ENCODE measurements at regions not wholly inside any gene's neighbourhood (a gene's known extent, or its start where the extent isn't known, plus 50 kb on each side); places are given as distances from the start of the nearest gene placed in this dataset.
"Not testable (repeated sequence)": the region's sequence is repeated elsewhere in the genome, so short reads cannot be mapped to it uniquely, and the experiment has no call there.

DNA sequence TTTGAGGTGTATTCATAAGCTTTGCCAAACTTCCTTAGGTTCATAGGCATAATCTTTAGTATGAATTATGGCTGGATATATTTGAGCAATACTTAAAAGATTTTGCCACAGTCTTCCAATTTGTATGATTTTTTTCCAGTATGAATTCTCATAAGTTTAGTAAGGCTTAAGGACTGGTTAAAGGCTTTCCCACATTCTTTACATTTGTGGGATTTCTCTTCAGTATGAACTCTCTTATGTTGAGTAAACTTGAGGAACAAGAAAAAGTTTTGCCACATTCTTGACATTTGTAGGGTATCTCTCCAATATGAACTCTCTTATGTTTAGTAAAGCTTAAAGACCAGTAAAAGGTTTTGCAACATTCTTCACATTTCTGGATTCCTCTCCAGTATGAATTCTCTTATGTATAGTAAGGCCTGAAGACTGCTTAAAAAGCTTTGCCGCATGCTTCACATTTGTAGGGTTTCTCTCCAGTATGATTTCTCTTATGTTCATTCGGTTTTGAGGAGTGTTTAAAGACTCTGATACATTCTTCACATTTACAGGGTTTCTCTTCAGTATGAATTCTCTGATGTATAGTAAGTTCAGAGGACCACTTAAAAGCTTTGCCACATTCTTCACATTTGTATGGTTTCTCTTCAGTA lies 302.6 kb downstream of the ZNF33B start:
- H3K9me3 ChIP-seq (ENCODE audit: control insufficient read depth, insufficient read depth, low read depth, low read length); H3K79me2 ChIP-seq (ENCODE audit: control insufficient read depth, insufficient read depth, low read length); H3K36me3 ChIP-seq (ENCODE audit: control insufficient read depth, insufficient read depth, low read length); H4K20me1 ChIP-seq (ENCODE audit: control insufficient read depth, extremely low read depth, insufficient read depth, low read length); H3K27me3 ChIP-seq (ENCODE audit: control insufficient read depth, insufficient read depth, low read length); H3K27ac ChIP-seq (ENCODE audit: insufficient read depth, low read length); H2AFZ ChIP-seq (ENCODE audit: low read length); H3K4me1 ChIP-seq (ENCODE audit: control insufficient read depth, extremely low read depth, insufficient read depth, low read length); DNase-seq (ENCODE audit: low read depth in 2 of 2); H3K4me3 ChIP-seq (replicated peaks in 1 of 4; ENCODE audit: control extremely low read depth in 1 of 4, insufficient read depth in 1 of 4, low read depth in 3 of 4, low read length in 4 of 4); H3K4me2 ChIP-seq (ENCODE audit: extremely low read depth, insufficient read depth, low read length); H3K9ac ChIP-seq (ENCODE audit: insufficient read depth, low read length): not testable (repeated sequence)

DNA sequence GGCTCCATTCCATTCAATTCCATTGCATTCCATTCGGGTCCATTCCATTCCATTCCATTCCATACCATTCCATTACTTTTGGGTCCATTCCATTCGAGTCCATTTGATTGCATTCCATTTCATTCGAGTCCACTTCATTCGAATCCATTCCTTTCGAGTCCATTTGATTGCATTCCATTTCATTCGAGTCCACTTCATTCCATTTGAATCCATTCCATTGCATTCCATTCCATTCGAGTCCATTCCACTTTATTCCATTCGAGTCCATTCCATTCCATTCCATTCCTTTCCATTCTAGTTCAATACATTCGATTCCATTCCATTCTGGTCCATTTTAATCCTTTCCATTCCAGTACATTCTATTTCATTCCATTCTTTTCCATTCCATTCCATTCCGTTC lies 334.0 kb downstream of the ZNF33B start:
- H3K9ac ChIP-seq (ENCODE audit: insufficient read depth, low read length), result no peak overlapping the region
- H3K4me1 ChIP-seq (ENCODE audit: control insufficient read depth, extremely low read depth, insufficient read depth, low read length), result no peaks in the 10 kb centered on the region
- DNase-seq (ENCODE audit: low read depth in 2 of 2), result no peak
- H3K9me3 ChIP-seq (ENCODE audit: control insufficient read depth, insufficient read depth, low read depth, low read length), result no peaks in the 10 kb centered on the region
- H3K79me2 ChIP-seq (ENCODE audit: control insufficient read depth, insufficient read depth, low read length), result no peaks in the 10 kb centered on the region
- no peak overlapping the region for H2AFZ ChIP-seq (ENCODE audit: low read length)
- TF ChIP-seq, protein P1, sequence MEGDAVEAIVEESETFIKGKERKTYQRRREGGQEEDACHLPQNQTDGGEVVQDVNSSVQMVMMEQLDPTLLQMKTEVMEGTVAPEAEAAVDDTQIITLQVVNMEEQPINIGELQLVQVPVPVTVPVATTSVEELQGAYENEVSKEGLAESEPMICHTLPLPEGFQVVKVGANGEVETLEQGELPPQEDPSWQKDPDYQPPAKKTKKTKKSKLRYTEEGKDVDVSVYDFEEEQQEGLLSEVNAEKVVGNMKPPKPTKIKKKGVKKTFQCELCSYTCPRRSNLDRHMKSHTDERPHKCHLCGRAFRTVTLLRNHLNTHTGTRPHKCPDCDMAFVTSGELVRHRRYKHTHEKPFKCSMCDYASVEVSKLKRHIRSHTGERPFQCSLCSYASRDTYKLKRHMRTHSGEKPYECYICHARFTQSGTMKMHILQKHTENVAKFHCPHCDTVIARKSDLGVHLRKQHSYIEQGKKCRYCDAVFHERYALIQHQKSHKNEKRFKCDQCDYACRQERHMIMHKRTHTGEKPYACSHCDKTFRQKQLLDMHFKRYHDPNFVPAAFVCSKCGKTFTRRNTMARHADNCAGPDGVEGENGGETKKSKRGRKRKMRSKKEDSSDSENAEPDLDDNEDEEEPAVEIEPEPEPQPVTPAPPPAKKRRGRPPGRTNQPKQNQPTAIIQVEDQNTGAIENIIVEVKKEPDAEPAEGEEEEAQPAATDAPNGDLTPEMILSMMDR (conservative IDR thresholded peaks at IDR 0.05 in 1 of 2, IDR thresholded peaks at IDR 0.05 in 1 of 2; ENCODE audit: low read depth in 1 of 2, low read length in 2 of 2), result no peak
- TF ChIP-seq EZH2 (IDR thresholded peaks at IDR 0.05; ENCODE audit: low read length, missing control alignments), result no peak
- no peak overlapping the region for H3K4me2 ChIP-seq (ENCODE audit: extremely low read depth, insufficient read depth, low read length)
- no peak overlapping the region for H3K27ac ChIP-seq (ENCODE audit: insufficient read depth, low read length)
- H3K4me3 ChIP-seq (replicated peaks in 1 of 4; ENCODE audit: control extremely low read depth in 1 of 4, insufficient read depth in 1 of 4, low read depth in 3 of 4, low read length in 4 of 4), result no peak overlapping the region
- no peaks in the 10 kb centered on the region for H3K27me3 ChIP-seq (ENCODE audit: control insufficient read depth, insufficient read depth, low read length)
- H3K36me3 ChIP-seq (ENCODE audit: control insufficient read depth, insufficient read depth, low read length), result no peaks in the 10 kb centered on the region
- no peaks in the 10 kb centered on the region for H4K20me1 ChIP-seq (ENCODE audit: control insufficient read depth, extremely low read depth, insufficient read depth, low read length)

DNA sequence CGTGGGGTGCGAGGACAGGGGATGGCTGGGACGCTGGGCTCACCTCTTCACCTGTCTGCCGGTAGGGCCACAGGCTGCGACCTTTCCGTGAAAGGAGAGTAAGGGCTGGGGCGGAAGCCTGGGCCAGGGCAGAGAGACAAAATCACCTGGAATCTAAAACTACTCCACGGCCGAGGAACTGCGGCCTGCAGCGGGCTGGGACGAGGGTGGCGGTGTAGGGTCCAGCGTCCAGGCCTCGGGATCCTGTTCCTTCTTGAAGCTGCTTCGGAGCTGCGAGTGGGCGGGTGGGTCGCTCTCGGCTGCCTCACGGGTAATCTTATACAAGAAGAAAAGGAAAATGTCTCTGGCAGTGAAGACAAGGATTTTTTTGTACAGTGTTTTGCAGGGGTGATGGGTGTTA lies 356.5 kb downstream of the ZNF33B start:
- H3K27me3 ChIP-seq (ENCODE audit: control insufficient read depth, insufficient read depth, low read length); H3K36me3 ChIP-seq (ENCODE audit: control insufficient read depth, insufficient read depth, low read length); H2AFZ ChIP-seq (ENCODE audit: low read length); H3K9ac ChIP-seq (ENCODE audit: insufficient read depth, low read length); H3K79me2 ChIP-seq (ENCODE audit: control insufficient read depth, insufficient read depth, low read length); H3K4me3 ChIP-seq (replicated peaks in 1 of 4; ENCODE audit: control extremely low read depth in 1 of 4, insufficient read depth in 1 of 4, low read depth in 3 of 4, low read length in 4 of 4); H3K4me1 ChIP-seq (ENCODE audit: control insufficient read depth, extremely low read depth, insufficient read depth, low read length); H3K9me3 ChIP-seq (ENCODE audit: control insufficient read depth, insufficient read depth, low read depth, low read length); H3K27ac ChIP-seq (ENCODE audit: insufficient read depth, low read length); H3K4me2 ChIP-seq (ENCODE audit: extremely low read depth, insufficient read depth, low read length); DNase-seq (ENCODE audit: low read depth in 2 of 2); H4K20me1 ChIP-seq (ENCODE audit: control insufficient read depth, extremely low read depth, insufficient read depth, low read length): not testable (repeated sequence)

DNA sequence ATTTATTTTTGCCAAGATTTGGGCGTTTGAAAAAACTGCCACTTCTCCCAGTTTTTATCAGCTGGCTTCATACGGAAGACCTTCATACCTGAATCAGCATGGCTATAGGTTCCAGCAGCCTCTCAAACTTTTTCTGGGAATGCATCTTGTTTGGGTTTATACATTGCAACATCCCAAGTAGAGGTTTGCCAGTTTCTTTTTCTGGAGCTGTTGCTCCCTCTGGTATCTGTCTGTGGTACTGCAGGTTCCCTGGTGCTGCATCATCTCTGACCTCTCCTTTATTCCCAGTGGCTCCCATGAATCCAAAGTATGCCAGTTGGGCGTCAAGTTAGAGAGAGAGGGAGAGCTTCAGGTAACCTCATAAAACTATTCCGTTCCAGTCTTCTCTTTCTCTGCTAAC lies 368.6 kb downstream of the ZNF33B start:
- not testable (repeated sequence) for H3K27me3 ChIP-seq (ENCODE audit: control insufficient read depth, insufficient read depth, low read length); H3K4me1 ChIP-seq (ENCODE audit: control insufficient read depth, extremely low read depth, insufficient read depth, low read length); H2AFZ ChIP-seq (ENCODE audit: low read length); H3K4me2 ChIP-seq (ENCODE audit: extremely low read depth, insufficient read depth, low read length); H3K27ac ChIP-seq (ENCODE audit: insufficient read depth, low read length); H3K79me2 ChIP-seq (ENCODE audit: control insufficient read depth, insufficient read depth, low read length); DNase-seq (ENCODE audit: low read depth in 2 of 2); H4K20me1 ChIP-seq (ENCODE audit: control insufficient read depth, extremely low read depth, insufficient read depth, low read length); H3K4me3 ChIP-seq (replicated peaks in 1 of 4; ENCODE audit: control extremely low read depth in 1 of 4, insufficient read depth in 1 of 4, low read depth in 3 of 4, low read length in 4 of 4); H3K9me3 ChIP-seq (ENCODE audit: control insufficient read depth, insufficient read depth, low read depth, low read length); H3K9ac ChIP-seq (ENCODE audit: insufficient read depth, low read length); H3K36me3 ChIP-seq (ENCODE audit: control insufficient read depth, insufficient read depth, low read length)

DNA sequence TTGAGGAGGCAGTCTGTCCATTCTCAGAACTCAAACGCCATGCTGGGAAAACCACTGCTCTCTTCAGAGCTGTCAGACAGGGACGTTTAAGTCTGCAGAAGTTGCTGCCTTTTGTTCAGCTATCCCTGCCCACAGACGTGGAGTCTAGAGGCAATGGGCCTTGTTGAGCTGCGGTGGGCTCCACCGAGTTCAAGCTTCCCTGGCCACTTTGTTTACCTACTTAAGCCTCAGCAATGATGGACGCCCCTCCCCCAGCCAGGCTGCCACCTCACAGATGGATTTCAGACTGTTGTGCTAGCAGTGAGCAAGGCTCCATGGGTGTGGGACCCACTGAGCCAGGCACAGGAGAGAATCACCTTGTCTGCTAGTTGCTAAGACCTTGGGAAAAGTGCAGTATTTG lies 375.1 kb downstream of the ZNF33B start:
- not testable (repeated sequence) for DNase-seq (ENCODE audit: low read depth in 2 of 2); H4K20me1 ChIP-seq (ENCODE audit: control insufficient read depth, extremely low read depth, insufficient read depth, low read length); H3K27me3 ChIP-seq (ENCODE audit: control insufficient read depth, insufficient read depth, low read length); H3K79me2 ChIP-seq (ENCODE audit: control insufficient read depth, insufficient read depth, low read length); H3K9ac ChIP-seq (ENCODE audit: insufficient read depth, low read length); H3K4me1 ChIP-seq (ENCODE audit: control insufficient read depth, extremely low read depth, insufficient read depth, low read length); H3K27ac ChIP-seq (ENCODE audit: insufficient read depth, low read length); H3K36me3 ChIP-seq (ENCODE audit: control insufficient read depth, insufficient read depth, low read length); H3K9me3 ChIP-seq (ENCODE audit: control insufficient read depth, insufficient read depth, low read depth, low read length); H3K4me3 ChIP-seq (replicated peaks in 1 of 4; ENCODE audit: control extremely low read depth in 1 of 4, insufficient read depth in 1 of 4, low read depth in 3 of 4, low read length in 4 of 4); H2AFZ ChIP-seq (ENCODE audit: low read length); H3K4me2 ChIP-seq (ENCODE audit: extremely low read depth, insufficient read depth, low read length)

DNA sequence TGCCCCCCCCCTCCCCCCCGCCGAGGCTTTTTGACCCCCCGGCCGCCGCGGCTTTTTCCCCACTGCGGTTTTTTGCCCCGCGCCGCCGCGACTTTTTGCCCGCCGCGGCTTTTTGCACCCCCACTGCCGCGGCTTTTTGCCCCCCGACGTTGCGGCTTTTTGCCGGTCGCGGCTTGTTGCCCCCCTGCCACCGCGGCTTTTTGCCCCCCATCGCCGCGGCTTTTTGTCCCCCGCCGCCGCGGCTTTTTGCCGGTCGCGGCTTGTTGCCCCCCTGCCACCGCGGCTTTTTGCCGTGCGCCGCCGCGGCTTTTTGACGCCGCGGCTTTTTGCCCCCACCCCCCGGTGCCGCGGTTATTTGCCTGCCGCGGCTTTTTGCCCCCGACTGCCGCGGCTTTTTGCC lies 395.4 kb downstream of the ZNF33B start:
- not testable (repeated sequence) for H4K20me1 ChIP-seq (ENCODE audit: control insufficient read depth, extremely low read depth, insufficient read depth, low read length); H3K27ac ChIP-seq (ENCODE audit: insufficient read depth, low read length); H3K79me2 ChIP-seq (ENCODE audit: control insufficient read depth, insufficient read depth, low read length); H3K4me3 ChIP-seq (replicated peaks in 1 of 4; ENCODE audit: control extremely low read depth in 1 of 4, insufficient read depth in 1 of 4, low read depth in 3 of 4, low read length in 4 of 4); H3K36me3 ChIP-seq (ENCODE audit: control insufficient read depth, insufficient read depth, low read length); H3K9me3 ChIP-seq (ENCODE audit: control insufficient read depth, insufficient read depth, low read depth, low read length); H3K27me3 ChIP-seq (ENCODE audit: control insufficient read depth, insufficient read depth, low read length); DNase-seq (ENCODE audit: low read depth in 2 of 2); H3K4me1 ChIP-seq (ENCODE audit: control insufficient read depth, extremely low read depth, insufficient read depth, low read length); H2AFZ ChIP-seq (ENCODE audit: low read length); H3K9ac ChIP-seq (ENCODE audit: insufficient read depth, low read length); H3K4me2 ChIP-seq (ENCODE audit: extremely low read depth, insufficient read depth, low read length)

Data from fibroblast of lung (primary cell).